HFF-Myc (cell line): ENCODE measurements at regions not wholly inside any gene's neighbourhood (a gene's known extent, or its start where the extent isn't known, plus 50 kb on each side); places are given as distances from the start of the nearest gene placed in this dataset.
"Not testable (repeated sequence)": the region's sequence is repeated elsewhere in the genome, so short reads cannot be mapped to it uniquely, and the experiment has no call there.

Source experiments
- DNase-seq: peaks from one replicate; pipeline ENCODE4 v3.0.0-alpha.2; 2011; ENCODE audit warnings: low read depth; ENCODE audit errors: extremely low read depth
- H3K4me3 ChIP-seq: replicated peaks from 2 replicates; pipeline ENCODE4 v1.5.1; 2011; ENCODE audit warnings: low read depth, mild to moderate bottlenecking, control low read depth, low read length
- CTCF ChIP-seq: IDR thresholded peaks from 2 replicates; pipeline ENCODE4 v1.5.1; 2012; ENCODE audit warnings: mild to moderate bottlenecking, low read depth, low read length, control low read depth; ENCODE audit errors: missing control alignments

GRCh38 chr9:73911804-73912203 lies 585.3 kb upstream of the RORB start:
- no peak for TF ChIP-seq CTCF
- no peak for DNase-seq
- no peak overlapping the region for H3K4me3 ChIP-seq

GRCh38 chr9:73916016-73916673 lies 581.0 kb upstream of the RORB start:
- TF ChIP-seq CTCF: no peak
- H3K4me3 ChIP-seq: no peak overlapping the region
- no peak for DNase-seq

GRCh38 chr9:73919712-73920111 lies 577.4 kb upstream of the RORB start:
- TF ChIP-seq CTCF: no peak
- H3K4me3 ChIP-seq: no peak overlapping the region
- no peak for DNase-seq

- no peak for TF ChIP-seq CTCF
- DNase-seq: no peak
- no peak overlapping the region for H3K4me3 ChIP-seq
These were observed 573.3 kb upstream of the RORB start for GRCh38 chr9:73923796-73924195.

- no peak for TF ChIP-seq CTCF
- no peak overlapping the region for H3K4me3 ChIP-seq
- no peak for DNase-seq
These were observed 546.0 kb upstream of the RORB start for GRCh38 chr9:73951147-73951546.

GRCh38 chr9:73962792-73963191 lies 534.3 kb upstream of the RORB start:
- TF ChIP-seq CTCF: no peak
- H3K4me3 ChIP-seq: no peak overlapping the region
- DNase-seq: no peak

- no peak for TF ChIP-seq CTCF
- no peak for DNase-seq
- H3K4me3 ChIP-seq: no peak overlapping the region
These were observed 527.2 kb upstream of the RORB start for GRCh38 chr9:73969936-73970335.

GRCh38 chr9:73976424-73976823 lies 520.7 kb upstream of the RORB start:
- H3K4me3 ChIP-seq, DNase-seq: not testable (repeated sequence)
